HEK293T (cell line): ENCODE measurements at regions not wholly inside any gene's neighbourhood (a gene's known extent, or its start where the extent isn't known, plus 50 kb on each side); places are given as distances from the start of the nearest gene placed in this dataset.

Experiments
- ARNT ChIP-seq: fragments of 450-650 bp; IDR thresholded peaks from 2 replicates; pipeline ENCODE4 v1.6.1; 2017; ENCODE audit warnings: mild to moderate bottlenecking
- BHLHE40 ChIP-seq: fragments of 450-650 bp; IDR thresholded peaks from 2 replicates; pipeline ENCODE4 v1.6.1; 2016; ENCODE audit warnings: mild to moderate bottlenecking, moderate library complexity, borderline replicate concordance
- FOXA1 ChIP-seq: fragments of 450-650 bp; IDR thresholded peaks from 2 replicates; pipeline ENCODE4 v1.6.1; 2016; ENCODE audit warnings: mild to moderate bottlenecking
- FOXK2 ChIP-seq: fragments of 450-650 bp; IDR thresholded peaks from 2 replicates; pipeline ENCODE4 v1.6.1; 2016; ENCODE audit warnings: mild to moderate bottlenecking
- FOXM1 ChIP-seq: fragments of 450-650 bp; IDR thresholded peaks from 2 replicates; pipeline ENCODE4 v1.6.1; 2017; ENCODE audit warnings: mild to moderate bottlenecking, borderline replicate concordance
- HDGF ChIP-seq: fragments of 450-650 bp; IDR thresholded peaks from 2 replicates; pipeline ENCODE4 v1.6.1; 2017; ENCODE audit warnings: antibody characterized with exemption, borderline replicate concordance
- LEF1 ChIP-seq: fragments of 450-650 bp; IDR thresholded peaks from 2 replicates; pipeline ENCODE4 v1.6.1; 2017; ENCODE audit warnings: mild to moderate bottlenecking, borderline replicate concordance
- SP1 ChIP-seq: fragments of 450-650 bp; IDR thresholded peaks from 2 replicates; pipeline ENCODE4 v1.6.1; 2017
- SUZ12 ChIP-seq: fragments of 450-650 bp; IDR thresholded peaks from 2 replicates; pipeline ENCODE4 v1.6.1; 2016; ENCODE audit warnings: mild to moderate bottlenecking
- TARDBP ChIP-seq: fragments of 450-650 bp; IDR thresholded peaks from 2 replicates; pipeline ENCODE4 v1.6.1; 2016
- ZNF384 ChIP-seq: fragments of 450-650 bp; IDR thresholded peaks from 2 replicates; pipeline ENCODE4 v1.6.1; 2016

- TF ChIP-seq FOXK2, result no peak
- no peak for TF ChIP-seq FOXA1
- TF ChIP-seq ARNT, result no peak
- TF ChIP-seq BHLHE40, result no peak
- TF ChIP-seq ZNF384, result no peak
- no peak for TF ChIP-seq SUZ12
- no peak for TF ChIP-seq SP1
- no peak for TF ChIP-seq LEF1
- TF ChIP-seq TARDBP, result no peak
- TF ChIP-seq HDGF, result no peak
- TF ChIP-seq FOXM1, result no peak
Observed at GRCh38 chr5:99765011-99765410, 770.2 kb upstream of the FAM174A start.
